Stimulated activated naive B cell treated with anti-CD40 and anti-IgM and Interleukin-4, amounts not matched to agents 10 μg/mL and 1 μg/mL and 100 μg/mL, for 72 hours (primary cell): ENCODE measurements at regions not wholly inside any gene's neighbourhood (a gene's known extent, or its start where the extent isn't known, plus 50 kb on each side); places are given as distances from the start of the nearest gene placed in this dataset.
"Not testable (repeated sequence)": the region's sequence is repeated elsewhere in the genome, so short reads cannot be mapped to it uniquely, and the experiment has no call there.

Experiments used
- ATAC-seq, 2 donors: fragments of 150-1000 bp; cut with Tn5 transposase; replicated peaks; 2 replicates each; pipeline ENCODE4 v1.10.0; 2021; ENCODE audit warnings: moderate library complexity in 1 of 2
- DNase-seq: peaks from one replicate; pipeline ENCODE4 v3.0.0; 2021
- H3K27ac Mint-ChIP-seq: one replicate; pipeline ENCODE4 v1.8.0; 2022; ENCODE audit warnings: mild to moderate bottlenecking, mixed read lengths
- H3K27me3 Mint-ChIP-seq, 2 donors: one replicate each; pipeline ENCODE4 v1.8.0; 2022; ENCODE audit warnings: mixed read lengths in 2 of 2
- H3K36me3 Mint-ChIP-seq, 2 donors: one replicate each; pipeline ENCODE4 v1.8.0; 2022; ENCODE audit warnings: mixed read lengths in 2 of 2, mild to moderate bottlenecking in 1 of 2
- H3K4me1 Mint-ChIP-seq, 2 donors: one replicate each; pipeline ENCODE4 v1.8.0; 2022; ENCODE audit warnings: mixed read lengths in 2 of 2, mild to moderate bottlenecking in 1 of 2
- H3K4me3 Mint-ChIP-seq, 2 donors: one replicate each; pipeline ENCODE4 v1.8.0; 2022; ENCODE audit warnings: mild to moderate bottlenecking in 2 of 2, mixed read lengths in 2 of 2, moderate library complexity in 1 of 2
- H3K9me3 Mint-ChIP-seq, 2 donors: one replicate each; pipeline ENCODE4 v1.8.0; 2022; ENCODE audit warnings: mixed read lengths in 2 of 2, mild to moderate bottlenecking in 1 of 2

DNA sequence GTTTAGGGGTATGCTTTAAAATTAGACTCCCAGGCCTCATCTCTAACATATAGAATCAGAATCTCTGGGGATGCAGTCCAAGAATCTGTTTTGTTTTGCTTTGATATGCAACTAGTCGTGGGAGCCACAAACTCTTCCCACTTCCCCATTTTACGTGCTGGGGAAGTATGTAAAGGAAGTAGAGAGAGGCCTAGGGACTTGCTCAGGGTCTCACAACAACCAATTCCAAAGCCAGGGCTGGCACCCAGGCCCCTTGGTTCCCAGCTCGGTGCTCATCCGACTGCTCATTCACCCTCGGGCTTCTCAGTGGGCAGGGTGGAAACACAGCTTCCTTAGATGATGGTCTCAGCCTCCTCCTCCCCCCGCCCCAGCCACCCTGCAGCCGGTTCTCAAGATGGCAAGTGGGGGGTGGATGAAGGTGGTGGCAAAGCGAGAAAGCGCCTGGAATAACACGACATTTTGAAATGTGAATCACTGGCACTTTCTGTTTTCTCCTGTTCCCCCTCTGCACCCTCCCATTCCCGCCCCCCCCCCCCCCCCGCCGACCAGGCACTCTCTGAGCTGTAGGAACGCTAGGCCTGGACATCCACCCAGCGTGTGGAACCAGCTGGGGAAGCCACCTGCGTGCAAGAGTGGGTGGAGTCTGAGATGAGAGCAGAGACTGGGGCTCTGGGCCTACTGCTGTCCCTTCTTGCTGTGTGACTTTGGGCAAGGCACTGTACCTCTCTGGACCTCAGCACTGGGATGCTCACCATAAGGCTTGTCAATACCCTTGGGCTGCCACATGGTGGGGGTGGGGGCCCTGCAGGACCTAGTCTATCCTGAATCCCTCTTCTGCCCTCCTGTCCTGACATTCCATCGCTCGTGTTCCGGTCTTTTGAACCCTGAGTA lies 214.5 kb downstream of the RPLP1 start:
- peaks cover 9 to 18% of the 10 kb centered on the region in 2 donors for H3K27me3 Mint-ChIP-seq
- no peaks in the 10 kb centered on the region for H3K36me3 Mint-ChIP-seq
- DNase-seq: peak; percentile 69
- peak; percentile 64 to 68 for ATAC-seq
- H3K4me1 Mint-ChIP-seq: peaks cover 36 to 53% of the 10 kb centered on the region in 2 donors
- no peak overlapping the region for H3K27ac Mint-ChIP-seq
- no peaks in the 10 kb centered on the region for H3K9me3 Mint-ChIP-seq
- peak overlapping the region in 1 of 2 donors; percentile 54 for H3K4me3 Mint-ChIP-seq

DNA sequence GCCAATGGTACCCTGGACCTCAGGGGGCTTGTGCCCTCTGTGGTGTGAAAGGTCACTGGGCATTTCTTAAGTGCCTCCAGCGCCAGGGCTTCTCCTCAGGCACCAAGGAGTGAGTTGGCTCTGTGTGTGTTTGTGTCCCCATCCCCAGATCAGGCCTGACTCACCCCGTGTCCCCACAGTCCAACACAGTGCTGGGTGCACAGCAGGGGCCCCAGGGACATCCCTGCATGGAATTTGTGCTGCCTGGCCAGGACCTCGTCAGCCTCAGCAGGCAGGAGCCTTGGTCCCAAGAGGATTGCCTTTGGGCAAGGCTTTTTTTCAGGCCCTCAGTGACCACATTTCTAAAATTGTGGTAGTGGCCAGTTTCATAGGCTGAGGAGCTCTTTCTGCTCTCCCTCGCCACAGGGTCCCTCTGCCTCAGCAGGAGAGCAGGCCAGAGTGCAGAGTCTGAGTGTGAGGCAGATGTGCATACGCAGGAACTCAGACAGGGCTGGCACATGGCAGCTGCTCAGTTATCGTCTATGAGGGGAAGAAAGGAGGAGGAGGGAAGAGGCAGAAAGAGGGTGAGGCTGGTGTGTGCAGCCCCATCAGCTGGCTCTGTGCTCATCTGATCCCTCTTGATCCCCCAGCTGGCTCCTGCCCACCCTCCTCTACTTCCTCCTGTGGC lies 215.6 kb downstream of the RPLP1 start:
- DNase-seq: no peak
- Mint-ChIP-seq H3K27ac (peak overlapping the region; percentile 56), H3K4me1 (peaks cover 36 to 53% of the 10 kb centered on the region in 2 donors), H3K9me3 (no peaks in the 10 kb centered on the region), H3K4me3 (peak overlapping the region in 1 of 2 donors; percentile 51), H3K36me3 (no peaks in the 10 kb centered on the region), H3K27me3 (peaks cover 15% of the 10 kb centered on the region in 2 donors)
- ATAC-seq: peak; percentile 22 to 32

DNA sequence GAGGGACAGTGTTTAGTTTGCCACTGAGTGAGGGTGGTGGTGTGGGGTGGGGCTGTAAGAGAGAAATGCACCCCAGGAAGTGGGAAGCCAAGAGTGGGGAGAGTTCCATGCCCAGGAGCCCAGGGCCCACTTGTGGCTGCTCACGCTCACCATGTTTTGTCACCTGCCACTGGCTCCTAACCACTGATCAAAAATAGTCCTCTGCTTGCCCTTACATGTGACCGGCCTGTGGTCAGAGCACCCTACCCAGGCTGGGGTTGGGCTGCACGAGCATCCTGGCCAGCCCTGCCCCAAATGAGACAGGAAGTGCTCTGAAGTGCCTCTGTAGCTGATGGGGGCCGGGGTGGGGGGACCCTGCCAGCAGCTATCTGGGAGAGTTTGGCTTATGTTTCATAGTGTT lies 216.3 kb downstream of the RPLP1 start:
- Mint-ChIP-seq H3K4me1 (peaks cover 36 to 53% of the 10 kb centered on the region in 2 donors), H3K27ac (no peak overlapping the region), H3K27me3 (peaks cover 11 to 16% of the 10 kb centered on the region in 2 donors), H3K36me3 (no peaks in the 10 kb centered on the region), H3K4me3 (peak overlapping the region in 1 of 2 donors; percentile 27), H3K9me3 (no peaks in the 10 kb centered on the region)
- peak; percentile 47 for DNase-seq
- peak; percentile 52 to 61 for ATAC-seq

DNA sequence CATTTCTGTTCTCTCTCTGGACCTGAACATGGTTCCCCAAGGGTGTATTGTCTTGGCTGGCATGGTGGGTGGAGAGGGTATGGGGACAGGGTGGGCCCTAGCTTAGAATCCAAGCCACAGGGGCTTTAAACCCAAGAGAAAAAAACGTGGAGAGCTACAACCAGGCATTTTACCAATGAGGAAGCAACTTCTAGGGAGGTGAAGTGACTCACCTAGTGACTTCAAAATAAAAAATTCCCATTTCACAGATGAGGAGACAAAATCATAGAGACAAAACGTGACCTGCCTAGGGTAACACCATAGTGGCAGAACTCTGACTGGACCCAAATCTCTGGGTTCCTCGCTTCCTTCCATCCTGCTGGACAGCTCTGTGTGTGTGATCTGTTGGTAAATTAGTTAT lies 216.8 kb downstream of the RPLP1 start:
- ATAC-seq (peak in 1 of 2 donors; percentile 30), DNase-seq (no peak)
- peaks cover 36 to 53% of the 10 kb centered on the region in 2 donors for H3K4me1 Mint-ChIP-seq
- H3K4me3 Mint-ChIP-seq: no peak overlapping the region
- no peaks in the 10 kb centered on the region for H3K9me3 Mint-ChIP-seq
- peaks cover 13 to 21% of the 10 kb centered on the region in 2 donors for H3K27me3 Mint-ChIP-seq
- H3K27ac Mint-ChIP-seq: no peak overlapping the region
- no peaks in the 10 kb centered on the region for H3K36me3 Mint-ChIP-seq

DNA sequence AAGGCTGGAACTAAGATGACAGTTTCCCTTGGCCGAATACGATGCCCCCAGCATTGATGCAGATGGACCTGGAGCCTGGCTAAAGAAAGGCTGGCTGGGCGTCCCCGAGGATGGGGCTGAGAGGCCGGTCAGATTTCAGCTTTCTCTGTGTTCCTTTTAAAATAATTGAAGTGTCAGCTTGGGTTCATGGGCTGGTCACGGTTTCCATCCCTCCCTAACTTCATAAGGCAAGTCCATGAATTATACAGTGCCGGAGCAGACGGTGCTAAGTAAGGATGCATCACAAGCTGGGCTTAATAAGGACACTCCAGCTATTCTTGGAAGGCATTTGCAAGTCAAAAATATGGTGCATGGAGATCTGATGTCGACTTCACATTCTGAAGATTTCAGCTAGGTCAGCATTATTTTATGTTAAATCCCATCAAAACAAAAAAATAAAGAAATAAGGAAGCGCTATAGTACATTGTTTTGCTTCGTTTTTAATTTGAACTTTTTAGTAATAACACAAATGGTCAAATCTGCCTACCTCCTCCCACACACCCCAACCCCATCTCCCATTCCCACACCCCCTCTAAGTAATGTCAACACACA lies 220.8 kb downstream of the RPLP1 start:
- DNase-seq: no peak
- peaks cover 0 to under 1% of the 10 kb centered on the region in 2 donors for H3K36me3 Mint-ChIP-seq
- H3K27ac Mint-ChIP-seq: no peak overlapping the region
- no peak overlapping the region for H3K4me3 Mint-ChIP-seq
- H3K27me3 Mint-ChIP-seq: peaks cover 48 to 58% of the 10 kb centered on the region in 2 donors
- ATAC-seq: no peak
- peaks cover 23 to 27% of the 10 kb centered on the region in 2 donors for H3K4me1 Mint-ChIP-seq
- peaks cover 0 to under 1% of the 10 kb centered on the region in 2 donors for H3K9me3 Mint-ChIP-seq

DNA sequence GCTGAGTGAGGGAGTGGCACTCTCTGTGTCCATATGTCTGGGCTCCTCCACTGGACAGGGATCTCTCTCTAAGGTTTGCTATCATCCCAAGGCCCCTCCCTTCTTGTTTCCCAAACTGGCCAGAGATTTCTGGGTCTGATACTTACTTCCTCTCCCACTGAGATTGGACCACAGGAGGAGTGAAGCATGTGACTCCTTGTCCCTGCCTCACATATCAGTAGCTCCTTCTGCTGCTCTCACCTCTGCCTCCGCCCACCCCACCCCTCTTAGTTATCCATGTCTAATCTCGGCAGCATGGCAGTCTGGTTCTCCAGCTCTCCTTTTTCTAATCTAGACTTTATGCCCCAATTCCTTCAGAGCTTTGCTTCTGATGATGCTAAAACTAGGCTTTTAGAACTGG lies 223.1 kb downstream of the RPLP1 start:
- ATAC-seq: no peak
- peaks cover 0 to 3% of the 10 kb centered on the region in 2 donors for H3K36me3 Mint-ChIP-seq
- no peak overlapping the region for H3K4me3 Mint-ChIP-seq
- no peak overlapping the region for H3K27ac Mint-ChIP-seq
- H3K4me1 Mint-ChIP-seq: peaks cover 22 to 23% of the 10 kb centered on the region in 2 donors
- DNase-seq: no peak
- peaks cover 58 to 70% of the 10 kb centered on the region in 2 donors for H3K27me3 Mint-ChIP-seq
- H3K9me3 Mint-ChIP-seq: peaks cover 0 to 1% of the 10 kb centered on the region in 2 donors

DNA sequence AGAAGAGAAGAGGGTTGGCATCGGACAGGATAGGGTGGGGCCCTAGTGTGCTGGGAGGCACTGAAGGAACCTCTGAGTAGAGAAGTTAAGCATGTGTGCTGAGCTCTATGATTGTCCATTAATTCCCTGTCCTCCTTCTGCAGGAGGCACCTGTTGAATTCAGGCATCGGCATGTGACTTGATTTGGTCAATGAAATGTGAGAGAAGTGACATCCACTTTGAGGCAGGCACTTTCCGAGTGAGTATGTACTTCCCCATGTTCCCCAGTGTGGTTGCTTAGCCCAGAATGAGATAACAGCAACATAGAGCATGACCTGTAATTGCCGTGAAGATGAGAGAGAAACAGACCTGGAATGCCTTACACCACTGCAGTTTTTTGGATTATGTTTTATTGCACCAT lies 224.8 kb downstream of the RPLP1 start:
- H3K27me3 Mint-ChIP-seq: peaks cover 56 to 66% of the 10 kb centered on the region in 2 donors
- peaks cover 0 to 6% of the 10 kb centered on the region in 2 donors for H3K36me3 Mint-ChIP-seq
- peaks cover 22 to 25% of the 10 kb centered on the region in 2 donors for H3K4me1 Mint-ChIP-seq
- DNase-seq (no peak), ATAC-seq (peak; percentile 56 to 62)
- peaks cover 0 to 1% of the 10 kb centered on the region in 2 donors for H3K9me3 Mint-ChIP-seq
- H3K27ac Mint-ChIP-seq: no peak overlapping the region
- H3K4me3 Mint-ChIP-seq: no peak overlapping the region

DNA sequence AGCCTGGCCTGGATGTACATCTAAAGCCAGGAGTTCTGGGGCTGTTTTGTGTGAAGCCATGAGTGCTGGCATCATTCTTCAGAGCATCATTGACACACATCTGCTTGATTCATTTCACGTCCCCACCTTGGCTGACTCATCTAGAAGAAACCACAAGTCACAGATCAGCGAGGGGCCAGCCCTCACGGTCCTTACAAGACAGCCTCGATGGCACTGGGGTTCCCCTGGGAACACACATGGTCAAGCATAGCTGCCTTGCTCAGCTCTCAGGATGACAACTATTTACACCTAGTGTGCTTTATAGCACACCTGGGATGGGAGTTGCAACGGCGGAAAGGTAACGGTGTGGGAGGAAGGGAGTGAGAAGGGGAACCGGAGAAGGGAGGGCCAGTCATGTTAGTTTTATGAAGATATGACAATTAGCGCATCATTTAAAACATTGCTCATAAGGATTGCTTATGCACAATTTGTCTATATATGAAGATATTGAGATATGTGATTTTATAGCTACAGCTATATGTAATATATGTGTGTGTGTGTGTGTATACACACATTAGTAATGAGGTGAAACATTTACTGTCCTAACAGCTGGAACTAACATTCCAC lies 227.1 kb downstream of the RPLP1 start:
- peak overlapping the region in 1 of 2 donors; percentile 10 for H3K4me3 Mint-ChIP-seq
- H3K27ac Mint-ChIP-seq: peak overlapping the region; percentile 60
- H3K4me1 Mint-ChIP-seq: peaks cover 25 to 28% of the 10 kb centered on the region in 2 donors
- DNase-seq: peak; percentile 86
- peaks cover 0 to 10% of the 10 kb centered on the region in 2 donors for H3K36me3 Mint-ChIP-seq
- peak; percentile 97 for ATAC-seq
- H3K27me3 Mint-ChIP-seq: peaks cover 56 to 62% of the 10 kb centered on the region in 2 donors
- peaks cover 0 to 1% of the 10 kb centered on the region in 2 donors for H3K9me3 Mint-ChIP-seq

DNA sequence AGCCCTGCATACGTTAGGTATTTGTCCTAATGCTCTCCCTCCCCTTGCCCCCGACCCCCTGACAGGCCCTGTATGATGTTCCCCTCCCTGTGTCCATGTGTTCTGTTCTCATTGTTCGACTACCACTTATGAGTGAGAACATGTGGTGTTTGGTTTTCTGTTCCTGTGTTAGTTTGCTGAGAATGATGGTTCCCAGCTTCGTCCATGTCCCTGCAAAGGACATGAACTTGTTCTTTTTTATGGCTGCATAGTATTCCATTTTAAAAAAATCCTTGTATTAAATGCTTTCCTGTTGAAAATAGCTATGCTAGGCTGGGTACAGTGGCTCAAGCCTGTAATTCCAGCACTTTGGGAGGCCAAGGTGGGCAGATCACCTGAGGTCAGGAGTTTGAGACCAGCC lies 232.2 kb downstream of the RPLP1 start:
- H3K27me3 Mint-ChIP-seq: peaks cover 61 to 67% of the 10 kb centered on the region in 2 donors
- peaks cover 15 to 25% of the 10 kb centered on the region in 2 donors for H3K36me3 Mint-ChIP-seq
- not testable (repeated sequence) for ATAC-seq, H3K4me3 Mint-ChIP-seq, DNase-seq, H3K27ac Mint-ChIP-seq
- H3K4me1 Mint-ChIP-seq: peaks cover 12 to 16% of the 10 kb centered on the region in 2 donors
- H3K9me3 Mint-ChIP-seq: peaks cover 9 to 12% of the 10 kb centered on the region in 2 donors

DNA sequence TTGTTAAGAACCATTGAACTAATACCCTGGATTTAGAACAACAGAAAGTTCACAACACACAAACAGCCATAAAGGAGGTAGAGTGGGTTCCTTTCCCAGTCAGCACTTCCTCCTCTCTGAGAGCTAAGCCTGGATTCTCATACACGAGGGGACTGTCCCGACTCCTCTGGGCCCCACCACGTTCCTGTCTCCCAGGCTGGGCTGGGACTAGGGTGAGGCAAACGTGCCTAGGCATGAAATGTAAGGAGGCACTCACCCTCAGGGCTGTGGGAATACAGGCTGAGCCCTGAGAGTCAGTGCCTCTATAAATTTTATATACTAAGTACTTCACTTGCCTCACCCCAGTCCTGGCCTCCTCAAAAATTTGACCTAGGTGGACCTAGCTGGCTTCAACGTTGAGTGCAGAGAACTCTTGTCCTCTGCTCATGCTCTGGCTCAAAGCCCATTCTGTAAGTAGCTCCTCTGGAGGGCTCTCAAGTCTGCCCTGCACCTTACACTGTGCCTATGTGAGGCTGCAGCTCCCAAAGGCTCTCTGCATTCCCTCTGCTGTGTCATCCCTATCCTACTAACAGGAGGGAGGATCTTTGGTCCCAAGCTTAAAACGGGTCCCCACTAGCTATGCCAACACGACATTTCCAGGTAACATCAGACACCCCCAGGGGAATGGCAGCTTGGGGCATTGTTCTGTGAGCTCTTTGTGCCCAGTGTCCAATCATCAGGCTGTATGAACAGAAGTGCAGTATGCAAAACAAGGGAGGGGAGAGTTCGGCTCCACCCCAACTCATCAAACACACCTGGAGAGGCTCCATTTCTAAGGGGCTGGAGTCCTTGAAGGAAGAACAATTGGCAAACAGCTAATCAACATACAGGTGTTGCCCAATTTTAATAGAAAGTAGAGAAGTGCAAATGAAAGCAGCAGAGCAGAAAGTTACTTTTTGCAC lies 233.2 kb downstream of the RPLP1 start:
- peaks cover 9 to 15% of the 10 kb centered on the region in 2 donors for H3K9me3 Mint-ChIP-seq
- H3K36me3 Mint-ChIP-seq: peaks cover 15 to 26% of the 10 kb centered on the region in 2 donors
- DNase-seq (no peak), ATAC-seq (no peak)
- peaks cover 5 to 6% of the 10 kb centered on the region in 2 donors for H3K4me1 Mint-ChIP-seq
- no peak overlapping the region for H3K27ac Mint-ChIP-seq
- peaks cover 62 to 66% of the 10 kb centered on the region in 2 donors for H3K27me3 Mint-ChIP-seq
- H3K4me3 Mint-ChIP-seq: no peak overlapping the region

DNA sequence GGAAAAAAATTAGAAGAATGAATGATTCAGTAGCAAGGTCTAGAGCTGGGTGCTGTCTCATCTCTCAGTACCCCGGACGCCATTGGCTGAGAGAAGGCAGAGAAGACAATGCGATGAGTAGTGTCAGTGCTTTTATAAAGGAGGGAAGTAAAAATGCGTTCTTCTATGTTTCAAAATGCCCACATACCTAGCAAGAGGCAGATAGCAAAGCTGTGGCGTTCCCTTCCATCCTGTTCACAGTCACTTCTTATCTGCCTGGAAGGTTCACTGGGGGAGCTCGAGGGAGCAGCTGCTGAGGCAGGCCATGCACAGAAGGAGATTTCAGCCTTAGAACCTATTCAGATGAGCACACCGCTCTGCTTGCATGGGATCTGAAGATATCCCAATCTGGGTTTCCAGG lies 234.0 kb downstream of the RPLP1 start:
- Mint-ChIP-seq H3K4me3 (no peak overlapping the region), H3K9me3 (peaks cover 9 to 15% of the 10 kb centered on the region in 2 donors)
- ATAC-seq: no peak

DNA sequence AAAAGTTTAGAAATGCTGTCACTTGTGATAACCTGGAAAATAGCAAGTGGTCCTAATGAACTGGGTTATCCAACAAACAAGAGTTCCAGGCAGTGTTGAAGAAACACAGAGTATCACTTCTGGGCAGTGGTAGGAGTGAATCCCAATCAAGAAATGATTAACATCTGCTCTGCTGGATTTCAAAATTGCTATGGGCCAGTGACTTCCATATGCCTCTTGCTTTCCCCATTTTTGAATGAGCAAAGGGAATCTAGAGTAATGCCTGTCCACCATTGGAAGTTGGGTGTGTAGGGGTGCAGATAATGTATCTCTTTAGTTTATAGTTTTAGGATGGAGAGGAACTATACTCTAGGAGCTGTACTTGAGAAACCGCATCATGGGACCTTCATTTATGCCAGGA lies 236.5 kb downstream of the RPLP1 start:
- H3K27me3 Mint-ChIP-seq: peaks cover 59 to 69% of the 10 kb centered on the region in 2 donors

More for the DNA sequence above, 234.0 kb downstream of the RPLP1 start:
- H3K27ac Mint-ChIP-seq: no peak overlapping the region
- H3K36me3 Mint-ChIP-seq: peaks cover 15 to 26% of the 10 kb centered on the region in 2 donors
- peaks cover 59 to 64% of the 10 kb centered on the region in 2 donors for H3K27me3 Mint-ChIP-seq
- no peak for DNase-seq
- H3K4me1 Mint-ChIP-seq: peaks cover 5% of the 10 kb centered on the region in 2 donors

More for the DNA sequence above, 236.5 kb downstream of the RPLP1 start:
- peaks cover 0 to 5% of the 10 kb centered on the region in 2 donors for H3K4me1 Mint-ChIP-seq
- peaks cover 9 to 15% of the 10 kb centered on the region in 2 donors for H3K9me3 Mint-ChIP-seq
- H3K36me3 Mint-ChIP-seq: peaks cover 15 to 19% of the 10 kb centered on the region in 2 donors
- ATAC-seq: no peak
- no peak overlapping the region for H3K4me3 Mint-ChIP-seq
- no peak for DNase-seq
- H3K27ac Mint-ChIP-seq: no peak overlapping the region
